ENCODE measurements at regions not wholly inside any gene's neighbourhood (a gene's known extent, or its start where the extent isn't known, plus 50 kb on each side); places are given as distances from the start of the nearest gene placed in this dataset.

DNA sequence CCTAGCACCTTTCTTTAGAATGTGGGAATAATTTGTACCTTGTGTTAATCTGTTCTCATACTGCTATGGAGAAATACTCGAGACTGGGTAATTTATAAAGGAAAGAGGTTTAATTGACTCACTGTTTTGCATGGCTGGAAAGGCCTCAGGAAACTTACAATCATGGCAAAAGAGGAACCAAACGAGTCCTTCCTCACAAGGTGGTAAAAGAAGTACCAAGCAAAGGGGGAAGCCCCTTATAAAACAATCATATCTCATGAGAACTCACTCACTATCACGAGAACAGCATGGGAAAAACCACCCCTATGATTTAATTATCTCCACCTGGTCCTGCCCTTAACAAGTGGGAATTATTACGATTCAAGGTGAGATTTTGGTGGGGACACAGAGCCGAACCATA is 127.1 kb upstream of the ANO3 start:
- Histone ChIP-seq H3K4me2 (no peak overlapping the region), H3F3A (replicated peaks; ENCODE audit: low read depth) (no peaks in the 10 kb centered on the region), H3K79me2 (replicated peaks; ENCODE audit: insufficient read depth) (no peaks in the 10 kb centered on the region), H2AFZ (no peak overlapping the region), H3K27me3 (ENCODE audit: insufficient read depth) (no peaks in the 10 kb centered on the region), H3K4me3 (no peak overlapping the region), H3K4me1 (ENCODE audit: insufficient read depth) (no peaks in the 10 kb centered on the region), H3K27ac (ENCODE audit: low read depth) (no peak overlapping the region), H3K9me2 (ENCODE audit: insufficient read depth) (no peaks in the 10 kb centered on the region), H3K36me3 (ENCODE audit: insufficient read depth) (no peaks in the 10 kb centered on the region), H4K20me1 (replicated peaks; ENCODE audit: insufficient read depth) (no peaks in the 10 kb centered on the region)
- Mint-ChIP-seq H3K36me3 (ENCODE audit: low read depth) (no peaks in the 10 kb centered on the region), H3K27ac (no peak overlapping the region), H3K27me3 (ENCODE audit: insufficient read depth, low read depth, poor library complexity) (no peaks in the 10 kb centered on the region), H3K9me3 (no peaks in the 10 kb centered on the region; the same call in 2 of the 3 replicates), H3K4me3 (no peak overlapping the region), H3K4me1 (no peaks in the 10 kb centered on the region)
- ATAC-seq: no peak
- TF ChIP-seq STAT1 (IDR thresholded peaks at IDR 0.05; ENCODE audit: unreplicated experiment) (no peak), ZNF114 (CRISPR knock-in tag; IDR thresholded peaks at IDR 0.05) (no peak), JUNB (IDR thresholded peaks at IDR 0.05; ENCODE audit: unreplicated experiment) (no peak), CREB1 (CRISPR knock-in tag; IDR thresholded peaks at IDR 0.05; ENCODE audit: low read depth) (no peak), EZH2 (IDR thresholded peaks at IDR 0.05; ENCODE audit: low read depth, unreplicated experiment) (no peak), ZNF331 (CRISPR knock-in tag; IDR thresholded peaks at IDR 0.05; ENCODE audit: low read depth) (no peak), EZH2phosphoT487 (IDR thresholded peaks at IDR 0.05; ENCODE audit: unreplicated experiment) (no peak), POLR2AphosphoS5 (IDR thresholded peaks at IDR 0.05; ENCODE audit: low read depth) (no peak), NANOG (IDR thresholded peaks at IDR 0.05; ENCODE audit: borderline replicate concordance) (no peak)
- TF ChIP-seq, protein P1, sequence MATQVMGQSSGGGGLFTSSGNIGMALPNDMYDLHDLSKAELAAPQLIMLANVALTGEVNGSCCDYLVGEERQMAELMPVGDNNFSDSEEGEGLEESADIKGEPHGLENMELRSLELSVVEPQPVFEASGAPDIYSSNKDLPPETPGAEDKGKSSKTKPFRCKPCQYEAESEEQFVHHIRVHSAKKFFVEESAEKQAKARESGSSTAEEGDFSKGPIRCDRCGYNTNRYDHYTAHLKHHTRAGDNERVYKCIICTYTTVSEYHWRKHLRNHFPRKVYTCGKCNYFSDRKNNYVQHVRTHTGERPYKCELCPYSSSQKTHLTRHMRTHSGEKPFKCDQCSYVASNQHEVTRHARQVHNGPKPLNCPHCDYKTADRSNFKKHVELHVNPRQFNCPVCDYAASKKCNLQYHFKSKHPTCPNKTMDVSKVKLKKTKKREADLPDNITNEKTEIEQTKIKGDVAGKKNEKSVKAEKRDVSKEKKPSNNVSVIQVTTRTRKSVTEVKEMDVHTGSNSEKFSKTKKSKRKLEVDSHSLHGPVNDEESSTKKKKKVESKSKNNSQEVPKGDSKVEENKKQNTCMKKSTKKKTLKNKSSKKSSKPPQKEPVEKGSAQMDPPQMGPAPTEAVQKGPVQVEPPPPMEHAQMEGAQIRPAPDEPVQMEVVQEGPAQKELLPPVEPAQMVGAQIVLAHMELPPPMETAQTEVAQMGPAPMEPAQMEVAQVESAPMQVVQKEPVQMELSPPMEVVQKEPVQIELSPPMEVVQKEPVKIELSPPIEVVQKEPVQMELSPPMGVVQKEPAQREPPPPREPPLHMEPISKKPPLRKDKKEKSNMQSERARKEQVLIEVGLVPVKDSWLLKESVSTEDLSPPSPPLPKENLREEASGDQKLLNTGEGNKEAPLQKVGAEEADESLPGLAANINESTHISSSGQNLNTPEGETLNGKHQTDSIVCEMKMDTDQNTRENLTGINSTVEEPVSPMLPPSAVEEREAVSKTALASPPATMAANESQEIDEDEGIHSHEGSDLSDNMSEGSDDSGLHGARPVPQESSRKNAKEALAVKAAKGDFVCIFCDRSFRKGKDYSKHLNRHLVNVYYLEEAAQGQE (IDR thresholded peaks at IDR 0.05; ENCODE audit: unreplicated experiment): no peak
- TF ChIP-seq, protein P2, sequence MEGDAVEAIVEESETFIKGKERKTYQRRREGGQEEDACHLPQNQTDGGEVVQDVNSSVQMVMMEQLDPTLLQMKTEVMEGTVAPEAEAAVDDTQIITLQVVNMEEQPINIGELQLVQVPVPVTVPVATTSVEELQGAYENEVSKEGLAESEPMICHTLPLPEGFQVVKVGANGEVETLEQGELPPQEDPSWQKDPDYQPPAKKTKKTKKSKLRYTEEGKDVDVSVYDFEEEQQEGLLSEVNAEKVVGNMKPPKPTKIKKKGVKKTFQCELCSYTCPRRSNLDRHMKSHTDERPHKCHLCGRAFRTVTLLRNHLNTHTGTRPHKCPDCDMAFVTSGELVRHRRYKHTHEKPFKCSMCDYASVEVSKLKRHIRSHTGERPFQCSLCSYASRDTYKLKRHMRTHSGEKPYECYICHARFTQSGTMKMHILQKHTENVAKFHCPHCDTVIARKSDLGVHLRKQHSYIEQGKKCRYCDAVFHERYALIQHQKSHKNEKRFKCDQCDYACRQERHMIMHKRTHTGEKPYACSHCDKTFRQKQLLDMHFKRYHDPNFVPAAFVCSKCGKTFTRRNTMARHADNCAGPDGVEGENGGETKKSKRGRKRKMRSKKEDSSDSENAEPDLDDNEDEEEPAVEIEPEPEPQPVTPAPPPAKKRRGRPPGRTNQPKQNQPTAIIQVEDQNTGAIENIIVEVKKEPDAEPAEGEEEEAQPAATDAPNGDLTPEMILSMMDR (conservative IDR thresholded peaks at IDR 0.05; ENCODE audit: low read depth in 2 of 2): no peak
- TF ChIP-seq, protein P3, sequence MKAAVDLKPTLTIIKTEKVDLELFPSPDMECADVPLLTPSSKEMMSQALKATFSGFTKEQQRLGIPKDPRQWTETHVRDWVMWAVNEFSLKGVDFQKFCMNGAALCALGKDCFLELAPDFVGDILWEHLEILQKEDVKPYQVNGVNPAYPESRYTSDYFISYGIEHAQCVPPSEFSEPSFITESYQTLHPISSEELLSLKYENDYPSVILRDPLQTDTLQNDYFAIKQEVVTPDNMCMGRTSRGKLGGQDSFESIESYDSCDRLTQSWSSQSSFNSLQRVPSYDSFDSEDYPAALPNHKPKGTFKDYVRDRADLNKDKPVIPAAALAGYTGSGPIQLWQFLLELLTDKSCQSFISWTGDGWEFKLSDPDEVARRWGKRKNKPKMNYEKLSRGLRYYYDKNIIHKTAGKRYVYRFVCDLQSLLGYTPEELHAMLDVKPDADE (IDR thresholded peaks at IDR 0.05): no peak
- TF ChIP-seq, protein P4, sequence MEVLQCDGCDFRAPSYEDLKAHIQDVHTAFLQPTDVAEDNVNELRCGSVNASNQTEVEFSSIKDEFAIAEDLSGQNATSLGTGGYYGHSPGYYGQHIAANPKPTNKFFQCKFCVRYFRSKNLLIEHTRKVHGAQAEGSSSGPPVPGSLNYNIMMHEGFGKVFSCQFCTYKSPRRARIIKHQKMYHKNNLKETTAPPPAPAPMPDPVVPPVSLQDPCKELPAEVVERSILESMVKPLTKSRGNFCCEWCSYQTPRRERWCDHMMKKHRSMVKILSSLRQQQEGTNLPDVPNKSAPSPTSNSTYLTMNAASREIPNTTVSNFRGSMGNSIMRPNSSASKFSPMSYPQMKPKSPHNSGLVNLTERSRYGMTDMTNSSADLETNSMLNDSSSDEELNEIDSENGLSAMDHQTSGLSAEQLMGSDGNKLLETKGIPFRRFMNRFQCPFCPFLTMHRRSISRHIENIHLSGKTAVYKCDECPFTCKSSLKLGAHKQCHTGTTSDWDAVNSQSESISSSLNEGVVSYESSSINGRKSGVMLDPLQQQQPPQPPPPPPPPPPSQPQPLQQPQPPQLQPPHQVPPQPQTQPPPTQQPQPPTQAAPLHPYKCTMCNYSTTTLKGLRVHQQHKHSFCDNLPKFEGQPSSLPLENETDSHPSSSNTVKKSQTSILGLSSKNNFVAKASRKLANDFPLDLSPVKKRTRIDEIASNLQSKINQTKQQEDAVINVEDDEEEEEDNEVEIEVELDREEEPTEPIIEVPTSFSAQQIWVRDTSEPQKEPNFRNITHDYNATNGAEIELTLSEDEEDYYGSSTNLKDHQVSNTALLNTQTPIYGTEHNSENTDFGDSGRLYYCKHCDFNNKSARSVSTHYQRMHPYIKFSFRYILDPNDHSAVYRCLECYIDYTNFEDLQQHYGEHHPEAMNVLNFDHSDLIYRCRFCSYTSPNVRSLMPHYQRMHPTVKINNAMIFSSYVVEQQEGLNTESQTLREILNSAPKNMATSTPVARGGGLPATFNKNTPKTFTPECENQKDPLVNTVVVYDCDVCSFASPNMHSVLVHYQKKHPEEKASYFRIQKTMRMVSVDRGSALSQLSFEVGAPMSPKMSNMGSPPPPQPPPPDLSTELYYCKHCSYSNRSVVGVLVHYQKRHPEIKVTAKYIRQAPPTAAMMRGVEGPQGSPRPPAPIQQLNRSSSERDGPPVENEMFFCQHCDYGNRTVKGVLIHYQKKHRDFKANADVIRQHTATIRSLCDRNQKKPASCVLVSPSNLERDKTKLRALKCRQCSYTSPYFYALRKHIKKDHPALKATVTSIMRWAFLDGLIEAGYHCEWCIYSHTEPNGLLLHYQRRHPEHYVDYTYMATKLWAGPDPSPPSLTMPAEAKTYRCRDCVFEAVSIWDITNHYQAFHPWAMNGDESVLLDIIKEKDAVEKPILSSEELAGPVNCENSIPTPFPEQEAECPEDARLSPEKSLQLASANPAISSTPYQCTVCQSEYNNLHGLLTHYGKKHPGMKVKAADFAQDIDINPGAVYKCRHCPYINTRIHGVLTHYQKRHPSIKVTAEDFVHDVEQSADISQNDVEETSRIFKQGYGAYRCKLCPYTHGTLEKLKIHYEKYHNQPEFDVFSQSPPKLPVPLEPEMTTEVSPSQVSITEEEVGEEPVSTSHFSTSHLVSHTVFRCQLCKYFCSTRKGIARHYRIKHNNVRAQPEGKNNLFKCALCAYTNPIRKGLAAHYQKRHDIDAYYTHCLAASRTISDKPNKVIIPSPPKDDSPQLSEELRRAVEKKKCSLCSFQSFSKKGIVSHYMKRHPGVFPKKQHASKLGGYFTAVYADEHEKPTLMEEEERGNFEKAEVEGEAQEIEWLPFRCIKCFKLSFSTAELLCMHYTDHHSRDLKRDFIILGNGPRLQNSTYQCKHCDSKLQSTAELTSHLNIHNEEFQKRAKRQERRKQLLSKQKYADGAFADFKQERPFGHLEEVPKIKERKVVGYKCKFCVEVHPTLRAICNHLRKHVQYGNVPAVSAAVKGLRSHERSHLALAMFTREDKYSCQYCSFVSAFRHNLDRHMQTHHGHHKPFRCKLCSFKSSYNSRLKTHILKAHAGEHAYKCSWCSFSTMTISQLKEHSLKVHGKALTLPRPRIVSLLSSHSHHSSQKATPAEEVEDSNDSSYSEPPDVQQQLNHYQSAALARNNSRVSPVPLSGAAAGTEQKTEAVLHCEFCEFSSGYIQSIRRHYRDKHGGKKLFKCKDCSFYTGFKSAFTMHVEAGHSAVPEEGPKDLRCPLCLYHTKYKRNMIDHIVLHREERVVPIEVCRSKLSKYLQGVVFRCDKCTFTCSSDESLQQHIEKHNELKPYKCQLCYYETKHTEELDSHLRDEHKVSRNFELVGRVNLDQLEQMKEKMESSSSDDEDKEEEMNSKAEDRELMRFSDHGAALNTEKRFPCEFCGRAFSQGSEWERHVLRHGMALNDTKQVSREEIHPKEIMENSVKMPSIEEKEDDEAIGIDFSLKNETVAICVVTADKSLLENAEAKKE (CRISPR knock-in tag; IDR thresholded peaks at IDR 0.05): no peak
- DNase-seq (ENCODE audit: low spot score): no peak

Measured in GM23338 (cell line).